ENCODE measurements at regions not wholly inside any gene's neighbourhood (a gene's known extent, or its start where the extent isn't known, plus 50 kb on each side); places are given as distances from the start of the nearest gene placed in this dataset.

- WGBS, 4 donors, result 57 to 73% (median 70%) methylated on average over 2 of the region's 2 CpGs
- no peak for TF ChIP-seq POLR2A (IDR thresholded peaks at IDR 0.05)
- TF ChIP-seq CTCF (IDR thresholded peaks at IDR 0.05), result no peak
- no peak for DNase-seq
- H3K4me3 ChIP-seq, result no peak overlapping the region
- peaks cover 0 to 5% (median 0%) of the 10 kb centered on the region in 12 donors for H3K9me3 ChIP-seq
- no peaks in the 10 kb centered on the region for H3K36me3 ChIP-seq
- H3K27ac ChIP-seq, result no peak overlapping the region
- no peaks in the 10 kb centered on the region for H3K4me1 ChIP-seq
- no peaks in the 10 kb centered on the region for H3K27me3 ChIP-seq
- intact Hi-C loops (cut with DNase I), result no loop called here
- no peak for ATAC-seq
Observed at GRCh38 chr13:56561327-56561726, 579.4 kb upstream of the PRR20A start.

- H3K9me3 ChIP-seq, result peaks cover 0 to 5% (median 0%) of the 10 kb centered on the region in 12 donors
- no peak overlapping the region for H3K27ac ChIP-seq
- no peaks in the 10 kb centered on the region for H3K4me1 ChIP-seq
- intact Hi-C loops (cut with DNase I), result no loop called here
- TF ChIP-seq POLR2A (IDR thresholded peaks at IDR 0.05) (no peak), CTCF (IDR thresholded peaks at IDR 0.05) (no peak)
- DNase-seq (no peak), ATAC-seq (no peak)
- no peaks in the 10 kb centered on the region for H3K27me3 ChIP-seq
- no peaks in the 10 kb centered on the region for H3K36me3 ChIP-seq
- WGBS, 4 donors, result 63 to 73% (median 70%) methylated on average over 4 of the region's 4 CpGs
- no peak overlapping the region for H3K4me3 ChIP-seq
Observed at GRCh38 chr13:56563663-56564062, 577.1 kb upstream of the PRR20A start.

GRCh38 chr13:56586976-56587375 is 553.7 kb upstream of the PRR20A start:
- Histone ChIP-seq H3K36me3 (no peaks in the 10 kb centered on the region), H3K9me3 (peaks cover 0 to 9% (median 3%) of the 10 kb centered on the region in 12 donors), H3K4me3 (no peak overlapping the region), H3K27me3 (no peaks in the 10 kb centered on the region), H3K27ac (no peak overlapping the region), H3K4me1 (no peaks in the 10 kb centered on the region)
- intact Hi-C loops (cut with DNase I), result no loop called here
- WGBS, 4 donors, result 74 to 90% (median 80%) methylated on average over 1 of the region's 1 CpG
- TF ChIP-seq CTCF (IDR thresholded peaks at IDR 0.05), result no peak
- no peak for TF ChIP-seq POLR2A (IDR thresholded peaks at IDR 0.05)
- DNase-seq (no peak), ATAC-seq (no peak)

- intact Hi-C loops (cut with DNase I), result no loop called here
- ATAC-seq, result no peak
- TF ChIP-seq CTCF (IDR thresholded peaks at IDR 0.05) (no peak), POLR2A (IDR thresholded peaks at IDR 0.05) (no peak)
- no peaks in the 10 kb centered on the region for H3K36me3 ChIP-seq
- no peaks in the 10 kb centered on the region for H3K4me1 ChIP-seq
- no peak overlapping the region for H3K27ac ChIP-seq
- no peaks in the 10 kb centered on the region for H3K27me3 ChIP-seq
- no peak for DNase-seq
- H3K9me3 ChIP-seq, result peaks cover 0 to 14% (median 0%) of the 10 kb centered on the region in 12 donors
- no peak overlapping the region for H3K4me3 ChIP-seq
- 83 to 87% (median 86%) methylated on average over 4 of the region's 4 CpGs for WGBS, 4 donors
Observed at GRCh38 chr13:56615572-56615971, 525.1 kb upstream of the PRR20A start.

All from heart left ventricle (tissue), 16 donors.